ENCODE measurements at regions not wholly inside any gene's neighbourhood (a gene's known extent, or its start where the extent isn't known, plus 50 kb on each side); places are given as distances from the start of the nearest gene placed in this dataset.
"Not testable (repeated sequence)": the region's sequence is repeated elsewhere in the genome, so short reads cannot be mapped to it uniquely, and the experiment has no call there.

GRCh38 chr4:99763635-99764101 lies 53.0 kb upstream of the DAPP1 start:
- DNase-seq (ENCODE audit: low read depth, low spot score): no peak
- in situ Hi-C loops (cut with HindIII; ENCODE audit: low pct_unique_long_range_greater_than_20kb, low sequenced_read_pairs): no loop called here

GRCh38 chr4:99762728-99763127 lies 53.9 kb upstream of the DAPP1 start:
- no peak for DNase-seq (ENCODE audit: low read depth, low spot score)
- in situ Hi-C loops (cut with HindIII; ENCODE audit: low pct_unique_long_range_greater_than_20kb, low sequenced_read_pairs): no loop called here

GRCh38 chr4:99759988-99760387 lies 56.6 kb upstream of the DAPP1 start:
- in situ Hi-C loops (cut with HindIII; ENCODE audit: low pct_unique_long_range_greater_than_20kb, low sequenced_read_pairs): no loop called here
- no peak for DNase-seq (ENCODE audit: low read depth, low spot score)

- in situ Hi-C loops (cut with HindIII; ENCODE audit: low pct_unique_long_range_greater_than_20kb, low sequenced_read_pairs): no loop called here
Measured at GRCh38 chr4:99759346-99759984, 57.2 kb upstream of the DAPP1 start.

GRCh38 chr4:99755223-99755944 lies 61.2 kb upstream of the DAPP1 start:
- no peak for DNase-seq (ENCODE audit: low read depth, low spot score)
- in situ Hi-C loops (cut with HindIII; ENCODE audit: low pct_unique_long_range_greater_than_20kb, low sequenced_read_pairs): no loop called here

More at GRCh38 chr4:99759346-99759984, 57.2 kb upstream of the DAPP1 start:
- no peak for DNase-seq (ENCODE audit: low read depth, low spot score)

GRCh38 chr4:99754756-99755155 lies 61.9 kb upstream of the DAPP1 start:
- in situ Hi-C loops (cut with HindIII; ENCODE audit: low pct_unique_long_range_greater_than_20kb, low sequenced_read_pairs): no loop called here
- no peak for DNase-seq (ENCODE audit: low read depth, low spot score)

GRCh38 chr4:99753931-99754330 lies 62.7 kb upstream of the DAPP1 start:
- no peak for DNase-seq (ENCODE audit: low read depth, low spot score)
- in situ Hi-C loops (cut with HindIII; ENCODE audit: low pct_unique_long_range_greater_than_20kb, low sequenced_read_pairs): no loop called here

- in situ Hi-C loops (cut with HindIII; ENCODE audit: low pct_unique_long_range_greater_than_20kb, low sequenced_read_pairs): no loop called here
- DNase-seq (ENCODE audit: low read depth, low spot score): no peak
Measured at GRCh38 chr4:99749445-99750391, 66.9 kb upstream of the DAPP1 start.

GRCh38 chr4:99746443-99746842 lies 70.2 kb upstream of the DAPP1 start:
- in situ Hi-C loops (cut with HindIII; ENCODE audit: low pct_unique_long_range_greater_than_20kb, low sequenced_read_pairs): no loop called here
- no peak for DNase-seq (ENCODE audit: low read depth, low spot score)

GRCh38 chr4:99736846-99737245 lies 79.2 kb upstream of the C4orf54 start:
- in situ Hi-C loops (cut with HindIII; ENCODE audit: low pct_unique_long_range_greater_than_20kb, low sequenced_read_pairs): no loop called here
- DNase-seq (ENCODE audit: low read depth, low spot score): no peak

- in situ Hi-C loops (cut with HindIII; ENCODE audit: low pct_unique_long_range_greater_than_20kb, low sequenced_read_pairs): no loop called here
- DNase-seq (ENCODE audit: low read depth, low spot score): no peak
Measured at GRCh38 chr4:99735822-99736221, 78.2 kb upstream of the C4orf54 start.

- in situ Hi-C loops (cut with HindIII; ENCODE audit: low pct_unique_long_range_greater_than_20kb, low sequenced_read_pairs): no loop called here
Measured at GRCh38 chr4:99734583-99735322, 77.1 kb upstream of the C4orf54 start.

GRCh38 chr4:99733455-99733854 lies 75.8 kb upstream of the C4orf54 start:
- DNase-seq (ENCODE audit: low read depth, low spot score); in situ Hi-C loops (cut with HindIII; ENCODE audit: low pct_unique_long_range_greater_than_20kb, low sequenced_read_pairs): not testable (repeated sequence)

More at GRCh38 chr4:99734583-99735322, 77.1 kb upstream of the C4orf54 start:
- no peak for DNase-seq (ENCODE audit: low read depth, low spot score)

- in situ Hi-C loops (cut with HindIII; ENCODE audit: low pct_unique_long_range_greater_than_20kb, low sequenced_read_pairs): no loop called here
Measured at GRCh38 chr4:99729186-99729585, 71.6 kb upstream of the C4orf54 start.

GRCh38 chr4:99724067-99724466 lies 66.4 kb upstream of the C4orf54 start:
- DNase-seq (ENCODE audit: low read depth, low spot score): peak; percentile 31

More at GRCh38 chr4:99729186-99729585, 71.6 kb upstream of the C4orf54 start:
- no peak for DNase-seq (ENCODE audit: low read depth, low spot score)

GRCh38 chr4:99723612-99724011 lies 66.0 kb upstream of the C4orf54 start:
- in situ Hi-C loops (cut with HindIII; ENCODE audit: low pct_unique_long_range_greater_than_20kb, low sequenced_read_pairs): no loop called here
- peak; percentile 84 for DNase-seq (ENCODE audit: low read depth, low spot score)

More at GRCh38 chr4:99724067-99724466, 66.4 kb upstream of the C4orf54 start:
- in situ Hi-C loops (cut with HindIII; ENCODE audit: low pct_unique_long_range_greater_than_20kb, low sequenced_read_pairs): no loop called here

- in situ Hi-C loops (cut with HindIII; ENCODE audit: low pct_unique_long_range_greater_than_20kb, low sequenced_read_pairs): no loop called here
- no peak for DNase-seq (ENCODE audit: low read depth, low spot score)
Measured at GRCh38 chr4:99722725-99723124, 65.1 kb upstream of the C4orf54 start.
